ENCODE measurements at regions not wholly inside any gene's neighbourhood (a gene's known extent, or its start where the extent isn't known, plus 50 kb on each side); places are given as distances from the start of the nearest gene placed in this dataset.

DNA sequence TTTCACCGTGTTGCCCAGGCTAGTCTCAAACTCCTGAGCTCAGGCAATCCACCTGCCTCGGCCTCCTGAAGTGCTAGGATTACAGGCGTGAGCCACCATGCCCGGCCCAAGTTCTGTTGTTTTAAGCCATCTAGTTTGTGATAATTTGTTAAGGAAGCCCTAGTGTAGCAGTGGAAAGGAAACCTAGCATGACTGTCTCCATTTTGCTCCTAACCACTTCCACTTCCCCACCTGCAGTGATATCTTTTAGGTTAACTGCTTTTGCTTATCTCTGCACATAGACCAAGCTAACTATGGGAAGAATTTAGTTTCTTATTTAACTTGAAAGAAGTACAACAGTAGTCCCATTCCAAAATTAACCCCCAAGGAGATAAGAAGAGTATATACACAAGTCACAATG is 109.5 kb upstream of the NAP1L1 start:
- ATAC-seq (no peak), DNase-seq (no peak)
- TF ChIP-seq CTCF (IDR thresholded peaks at IDR 0.05 in 4 of 5, conservative IDR thresholded peaks at IDR 0.05 in 1 of 5) (no peak), POLR2A (IDR thresholded peaks at IDR 0.05) (no peak)
- intact Hi-C loops (cut with DNase I; ENCODE audit: low total_unique reads) = no loop called here
- no peaks in the 10 kb centered on the region for H3K4me1 ChIP-seq
- H3K27ac ChIP-seq = no peak overlapping the region
- H3K4me3 ChIP-seq = no peak overlapping the region
- no peaks in the 10 kb centered on the region for H3K27me3 ChIP-seq
- in situ Hi-C loops (cut with MboI; ENCODE audit: low sequenced_read_pairs in 4 of 4) = no loop called here
- H3K36me3 ChIP-seq = no peaks in the 10 kb centered on the region
- H3K9me3 ChIP-seq = peaks cover 0 to 4% (median 0%) of the 10 kb centered on the region in 3 donors

DNA sequence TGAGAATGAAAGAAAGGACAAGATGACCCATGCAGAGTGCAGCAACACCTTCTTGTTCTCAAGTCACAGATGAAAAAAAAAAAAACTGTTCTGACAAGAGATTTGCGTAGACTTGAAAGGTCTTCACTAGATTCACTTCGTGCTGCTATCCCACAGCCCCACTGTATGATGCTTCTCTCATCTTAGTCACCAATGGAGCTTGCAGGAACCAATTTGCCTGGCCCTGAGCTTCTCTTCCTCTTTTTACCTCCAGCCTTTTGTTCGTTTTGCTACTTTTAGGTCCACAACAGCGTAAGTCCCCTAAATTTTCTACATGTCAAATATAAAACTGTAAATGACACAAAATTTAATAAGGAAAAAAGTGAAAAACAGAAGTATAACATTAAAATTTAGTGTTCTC is 107.9 kb upstream of the NAP1L1 start:
- ATAC-seq = no peak
- no peak for DNase-seq
- H3K9me3 ChIP-seq = no peaks in the 10 kb centered on the region
- TF ChIP-seq CTCF (IDR thresholded peaks at IDR 0.05 in 4 of 5, conservative IDR thresholded peaks at IDR 0.05 in 1 of 5) (no peak), POLR2A (IDR thresholded peaks at IDR 0.05) (no peak)
- no peaks in the 10 kb centered on the region for H3K36me3 ChIP-seq
- in situ Hi-C loops (cut with MboI; ENCODE audit: low sequenced_read_pairs in 4 of 4) = no loop called here
- H3K27ac ChIP-seq = no peak overlapping the region
- no peak overlapping the region for H3K4me3 ChIP-seq
- intact Hi-C loops (cut with DNase I; ENCODE audit: low total_unique reads) = no loop called here
- no peaks in the 10 kb centered on the region for H3K4me1 ChIP-seq
- no peaks in the 10 kb centered on the region for H3K27me3 ChIP-seq

- in situ Hi-C loops (cut with MboI; ENCODE audit: low sequenced_read_pairs in 4 of 4) (no loop called here), intact Hi-C loops (cut with DNase I; ENCODE audit: low total_unique reads) (no loop called here)
Measured at GRCh38 chr12:76190299-76190698, 105.8 kb upstream of the NAP1L1 start.

GRCh38 chr12:76189851-76190250 is 105.4 kb upstream of the NAP1L1 start:
- TF ChIP-seq CTCF (IDR thresholded peaks at IDR 0.05 in 4 of 5, conservative IDR thresholded peaks at IDR 0.05 in 1 of 5) = no peak
- no peak for TF ChIP-seq POLR2A (IDR thresholded peaks at IDR 0.05)
- in situ Hi-C loops (cut with MboI; ENCODE audit: low sequenced_read_pairs in 4 of 4) = no loop called here
- intact Hi-C loops (cut with DNase I; ENCODE audit: low total_unique reads) = no loop called here

More at GRCh38 chr12:76190299-76190698, 105.8 kb upstream of the NAP1L1 start:
- Histone ChIP-seq H3K4me3 (no peak overlapping the region), H3K27me3 (no peaks in the 10 kb centered on the region), H3K4me1 (no peaks in the 10 kb centered on the region), H3K27ac (no peak overlapping the region), H3K9me3 (no peaks in the 10 kb centered on the region), H3K36me3 (no peaks in the 10 kb centered on the region)
- ATAC-seq (no peak), DNase-seq (no peak)
- no peak for TF ChIP-seq CTCF (IDR thresholded peaks at IDR 0.05 in 4 of 5, conservative IDR thresholded peaks at IDR 0.05 in 1 of 5)
- TF ChIP-seq POLR2A (IDR thresholded peaks at IDR 0.05) = no peak

DNA sequence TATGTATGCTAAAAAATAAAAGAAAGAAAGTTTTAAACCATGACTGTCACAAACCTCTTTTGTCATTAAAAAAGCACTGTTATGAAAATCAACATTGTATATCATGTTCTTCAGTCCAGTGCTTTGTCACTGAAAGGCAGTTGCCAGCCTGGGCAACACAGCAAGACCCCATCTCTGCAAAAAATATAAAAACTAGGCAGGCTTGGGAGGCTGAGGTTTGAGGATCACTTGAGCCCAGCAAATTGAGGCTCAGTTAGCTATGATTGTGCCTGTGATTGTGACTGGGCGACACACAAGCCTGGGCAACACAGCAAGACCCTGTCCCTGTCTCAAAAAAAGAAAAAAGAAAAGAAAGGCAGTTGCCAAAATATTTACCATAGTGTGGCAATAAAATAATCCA is 102.7 kb upstream of the NAP1L1 start:
- in situ Hi-C loops (cut with MboI; ENCODE audit: low sequenced_read_pairs in 4 of 4) (no loop called here), intact Hi-C loops (cut with DNase I; ENCODE audit: low total_unique reads) (no loop called here)
- no peak for ATAC-seq
- no peaks in the 10 kb centered on the region for H3K36me3 ChIP-seq
- H3K4me1 ChIP-seq = no peaks in the 10 kb centered on the region
- TF ChIP-seq CTCF (IDR thresholded peaks at IDR 0.05 in 4 of 5, conservative IDR thresholded peaks at IDR 0.05 in 1 of 5) (no peak), POLR2A (IDR thresholded peaks at IDR 0.05) (no peak)
- DNase-seq = no peak
- H3K27me3 ChIP-seq = no peaks in the 10 kb centered on the region
- H3K9me3 ChIP-seq = no peaks in the 10 kb centered on the region
- H3K4me3 ChIP-seq = no peak overlapping the region
- no peak overlapping the region for H3K27ac ChIP-seq

More at GRCh38 chr12:76189851-76190250, 105.4 kb upstream of the NAP1L1 start:
- no peaks in the 10 kb centered on the region for H3K27me3 ChIP-seq
- H3K36me3 ChIP-seq = no peaks in the 10 kb centered on the region
- ATAC-seq (no peak), DNase-seq (no peak)
- H3K4me3 ChIP-seq = no peak overlapping the region
- no peak overlapping the region for H3K27ac ChIP-seq
- H3K9me3 ChIP-seq = no peaks in the 10 kb centered on the region
- H3K4me1 ChIP-seq = no peaks in the 10 kb centered on the region

Measured in gastrocnemius medialis (tissue), 4 donors.